ENCODE measurements at regions not wholly inside any gene's neighbourhood (a gene's known extent, or its start where the extent isn't known, plus 50 kb on each side); places are given as distances from the start of the nearest gene placed in this dataset.

GRCh38 chr6:22015216-22015615 lies 281.6 kb downstream of the PRL start:
- in situ Hi-C loops (cut with HindIII; ENCODE audit: low pct_ligation_motif_present, low pct_unique_long_range_greater_than_20kb, low sequenced_read_pairs) = no loop called here
- no peak for DNase-seq

DNA sequence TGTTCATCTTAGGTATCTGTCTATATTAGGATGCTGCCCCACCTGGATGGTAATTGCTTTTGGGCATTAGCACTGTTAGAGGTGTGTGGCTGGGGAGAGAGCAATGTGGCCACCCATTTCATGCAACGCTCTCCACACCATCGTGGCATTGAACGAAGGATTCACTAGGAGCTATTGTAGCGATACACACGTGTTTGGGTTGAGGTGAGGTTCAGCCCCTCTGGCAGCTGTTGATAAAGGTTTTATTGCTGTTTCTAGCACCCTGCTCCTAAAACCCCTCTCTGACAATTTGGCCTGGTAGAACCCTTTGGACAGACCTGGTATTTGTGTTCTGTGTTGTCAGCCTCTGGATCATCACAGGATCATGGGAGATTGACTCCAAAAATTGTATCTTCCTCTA lies 280.9 kb downstream of the PRL start:
- DNase-seq = no peak
- in situ Hi-C loops (cut with HindIII; ENCODE audit: low pct_ligation_motif_present, low pct_unique_long_range_greater_than_20kb, low sequenced_read_pairs) = no loop called here

GRCh38 chr6:22017272-22017671 lies 279.6 kb downstream of the PRL start:
- DNase-seq = no peak
- in situ Hi-C loops (cut with HindIII; ENCODE audit: low pct_ligation_motif_present, low pct_unique_long_range_greater_than_20kb, low sequenced_read_pairs) = no loop called here

GRCh38 chr6:22017766-22018165 lies 279.1 kb downstream of the PRL start:
- in situ Hi-C loops (cut with HindIII; ENCODE audit: low pct_ligation_motif_present, low pct_unique_long_range_greater_than_20kb, low sequenced_read_pairs) = no loop called here
- no peak for DNase-seq

DNA sequence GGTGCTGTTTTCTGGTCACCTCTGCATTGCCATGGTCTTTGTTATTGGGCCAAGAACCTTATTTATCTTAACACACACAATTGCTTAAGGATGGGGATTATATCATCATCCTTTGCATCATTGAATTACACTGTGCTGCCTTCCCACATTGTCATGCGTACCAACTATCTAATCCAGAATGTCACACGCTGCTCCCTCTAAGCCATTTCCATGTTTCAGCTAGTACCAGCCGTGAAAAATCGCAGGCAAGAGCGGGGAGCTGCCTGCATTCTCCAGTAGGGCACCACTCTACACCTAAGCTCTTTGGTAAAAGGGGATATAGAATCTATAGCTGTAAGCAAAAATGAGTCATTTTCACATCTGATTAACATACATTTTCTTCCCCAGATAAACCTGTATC lies 277.0 kb downstream of the PRL start:
- in situ Hi-C loops (cut with HindIII; ENCODE audit: low pct_ligation_motif_present, low pct_unique_long_range_greater_than_20kb, low sequenced_read_pairs) = no loop called here
- DNase-seq = no peak

DNA sequence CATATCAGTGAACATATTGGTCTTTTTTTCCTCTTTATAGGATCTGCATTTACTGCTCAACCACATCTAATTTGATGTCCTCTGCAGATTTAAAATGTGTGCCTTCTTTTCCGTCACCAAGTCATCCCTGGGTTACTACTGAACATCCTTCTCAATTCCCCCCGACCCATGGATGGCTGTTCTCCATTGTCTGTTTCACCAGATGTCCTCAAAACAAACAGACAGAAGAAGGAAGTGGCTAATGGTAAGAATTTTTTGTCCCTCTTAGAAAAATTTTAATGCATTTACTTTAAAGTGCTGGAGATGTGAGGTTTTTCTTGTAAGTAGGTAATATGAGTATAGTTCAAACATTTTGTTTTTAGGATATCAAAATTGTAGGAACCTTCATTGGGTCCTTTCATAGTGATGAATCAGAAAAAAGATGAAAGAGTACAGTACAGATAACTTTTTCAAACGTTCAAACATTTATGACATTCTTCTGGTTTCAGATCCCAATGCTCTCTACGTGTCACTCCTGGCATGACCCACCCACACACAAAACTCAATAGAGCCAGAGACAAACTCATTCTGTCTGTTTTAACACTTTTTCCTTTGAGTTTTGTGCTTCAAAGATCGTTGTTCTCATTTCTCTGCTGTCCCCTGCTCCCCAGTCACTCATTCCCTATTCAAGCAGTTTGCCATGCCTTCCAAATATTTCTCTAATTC lies 276.4 kb downstream of the PRL start:
- in situ Hi-C loops (cut with HindIII; ENCODE audit: low pct_ligation_motif_present, low pct_unique_long_range_greater_than_20kb, low sequenced_read_pairs) = no loop called here

GRCh38 chr6:22021966-22022365 lies 274.9 kb downstream of the PRL start:
- in situ Hi-C loops (cut with HindIII; ENCODE audit: low pct_ligation_motif_present, low pct_unique_long_range_greater_than_20kb, low sequenced_read_pairs) = no loop called here
- DNase-seq = no peak

More for the DNA sequence above, 276.4 kb downstream of the PRL start:
- DNase-seq = no peak

GRCh38 chr6:22023937-22024336 lies 272.9 kb downstream of the PRL start:
- DNase-seq = no peak
- in situ Hi-C loops (cut with HindIII; ENCODE audit: low pct_ligation_motif_present, low pct_unique_long_range_greater_than_20kb, low sequenced_read_pairs) = no loop called here

DNA sequence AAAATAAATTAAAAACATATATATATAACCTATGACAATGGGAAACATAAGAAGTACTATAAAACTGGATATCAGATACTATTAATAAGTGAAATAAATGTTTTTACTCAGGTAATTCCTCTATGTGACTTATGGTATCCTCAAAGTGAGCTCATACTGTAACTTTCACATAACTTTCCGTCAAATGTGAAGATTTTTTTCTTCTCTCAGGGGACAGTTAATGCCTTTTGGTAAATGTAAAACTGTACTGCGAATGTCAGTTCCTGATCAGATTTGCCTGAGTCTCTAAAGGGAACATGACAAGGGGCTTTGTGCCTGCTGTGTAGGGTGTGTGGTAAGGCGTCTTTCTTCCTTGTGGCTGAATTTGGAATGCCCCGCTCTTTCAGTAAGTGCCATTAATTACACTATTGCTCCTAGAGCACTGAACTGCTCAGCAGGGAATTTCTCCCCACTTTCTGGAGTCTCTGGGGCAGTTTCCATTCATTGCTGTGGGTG lies 271.8 kb downstream of the PRL start:
- in situ Hi-C loops (cut with HindIII; ENCODE audit: low pct_ligation_motif_present, low pct_unique_long_range_greater_than_20kb, low sequenced_read_pairs) = no loop called here

DNA sequence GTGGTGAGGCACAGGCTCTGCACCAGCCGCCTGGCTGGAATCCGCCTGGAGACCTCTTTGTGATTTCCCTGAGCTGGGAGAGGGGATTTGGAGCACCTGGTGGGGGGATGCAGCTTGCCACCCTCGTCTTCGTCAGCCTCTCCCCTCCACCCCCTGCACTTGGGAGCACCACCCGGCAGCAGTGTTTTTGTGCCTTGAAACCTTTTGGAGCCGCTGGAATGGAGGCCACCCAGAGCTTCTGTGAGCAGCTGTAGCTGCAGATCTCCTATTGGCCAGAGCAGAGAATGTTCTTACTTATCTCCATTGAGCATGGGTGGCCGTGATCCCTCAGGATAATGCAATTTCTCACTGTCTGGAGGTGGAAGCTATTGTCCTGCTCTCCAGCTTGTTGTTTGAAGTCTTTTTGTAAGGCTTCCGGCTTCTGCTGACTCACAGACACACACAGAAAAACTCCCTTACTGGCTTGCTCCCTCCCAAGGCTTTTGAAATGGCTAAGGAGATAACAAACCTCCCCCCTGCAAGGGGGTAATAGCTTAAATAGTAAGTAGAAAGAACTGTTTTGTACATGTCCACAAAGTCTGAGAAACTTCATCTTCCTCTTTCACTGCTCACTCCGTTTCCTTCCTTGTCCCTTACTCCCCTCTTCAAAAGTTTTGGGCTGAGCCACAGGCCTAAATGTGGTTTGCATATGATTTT lies 271.2 kb downstream of the PRL start:
- in situ Hi-C loops (cut with HindIII; ENCODE audit: low pct_ligation_motif_present, low pct_unique_long_range_greater_than_20kb, low sequenced_read_pairs) = no loop called here
- no peak for DNase-seq

More for the DNA sequence above, 271.8 kb downstream of the PRL start:
- no peak for DNase-seq

- DNase-seq = no peak
- in situ Hi-C loops (cut with HindIII; ENCODE audit: low pct_ligation_motif_present, low pct_unique_long_range_greater_than_20kb, low sequenced_read_pairs) = no loop called here
Measured at GRCh38 chr6:22026164-22026678, 270.6 kb downstream of the PRL start.

DNA sequence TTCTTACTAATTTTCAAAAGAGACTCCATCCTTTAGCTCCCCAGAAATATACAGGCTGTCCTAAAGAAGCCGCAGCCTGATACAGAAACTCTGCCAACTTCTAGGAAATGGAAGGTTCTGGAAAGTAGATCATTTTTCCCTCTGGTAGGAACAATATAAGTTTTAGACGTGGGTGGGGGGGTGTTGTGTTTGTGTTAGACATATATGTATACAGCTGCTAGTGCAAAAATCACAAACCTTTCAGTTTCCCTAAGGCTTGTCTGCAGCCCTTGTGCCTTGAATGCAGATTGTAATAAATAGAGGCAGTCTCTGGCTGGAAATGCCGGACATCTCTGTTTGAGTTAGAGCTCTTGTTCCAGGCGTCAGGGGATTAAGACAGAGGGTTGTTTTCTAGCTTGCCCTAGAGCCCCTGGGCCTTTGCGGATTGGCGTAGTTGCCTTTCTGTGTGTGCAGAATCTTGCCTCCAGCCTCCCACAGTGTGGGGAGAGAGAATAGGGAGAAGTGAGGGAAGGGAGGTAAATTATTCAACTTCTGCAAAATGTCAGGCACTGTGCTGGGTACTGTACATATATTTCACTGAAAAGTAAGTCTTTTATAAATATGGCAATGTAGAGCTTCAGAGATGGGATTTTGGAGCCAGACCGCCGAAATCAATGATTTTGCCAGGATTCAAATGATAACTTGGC lies 269.7 kb downstream of the PRL start:
- no peak for DNase-seq
- in situ Hi-C loops (cut with HindIII; ENCODE audit: low pct_ligation_motif_present, low pct_unique_long_range_greater_than_20kb, low sequenced_read_pairs) = no loop called here

GRCh38 chr6:22028403-22029090 lies 268.3 kb downstream of the PRL start:
- DNase-seq = no peak
- in situ Hi-C loops (cut with HindIII; ENCODE audit: low pct_ligation_motif_present, low pct_unique_long_range_greater_than_20kb, low sequenced_read_pairs) = no loop called here

- in situ Hi-C loops (cut with HindIII; ENCODE audit: low pct_ligation_motif_present, low pct_unique_long_range_greater_than_20kb, low sequenced_read_pairs) = no loop called here
- no peak for DNase-seq
Measured at GRCh38 chr6:22029171-22029570, 267.7 kb downstream of the PRL start.

DNA sequence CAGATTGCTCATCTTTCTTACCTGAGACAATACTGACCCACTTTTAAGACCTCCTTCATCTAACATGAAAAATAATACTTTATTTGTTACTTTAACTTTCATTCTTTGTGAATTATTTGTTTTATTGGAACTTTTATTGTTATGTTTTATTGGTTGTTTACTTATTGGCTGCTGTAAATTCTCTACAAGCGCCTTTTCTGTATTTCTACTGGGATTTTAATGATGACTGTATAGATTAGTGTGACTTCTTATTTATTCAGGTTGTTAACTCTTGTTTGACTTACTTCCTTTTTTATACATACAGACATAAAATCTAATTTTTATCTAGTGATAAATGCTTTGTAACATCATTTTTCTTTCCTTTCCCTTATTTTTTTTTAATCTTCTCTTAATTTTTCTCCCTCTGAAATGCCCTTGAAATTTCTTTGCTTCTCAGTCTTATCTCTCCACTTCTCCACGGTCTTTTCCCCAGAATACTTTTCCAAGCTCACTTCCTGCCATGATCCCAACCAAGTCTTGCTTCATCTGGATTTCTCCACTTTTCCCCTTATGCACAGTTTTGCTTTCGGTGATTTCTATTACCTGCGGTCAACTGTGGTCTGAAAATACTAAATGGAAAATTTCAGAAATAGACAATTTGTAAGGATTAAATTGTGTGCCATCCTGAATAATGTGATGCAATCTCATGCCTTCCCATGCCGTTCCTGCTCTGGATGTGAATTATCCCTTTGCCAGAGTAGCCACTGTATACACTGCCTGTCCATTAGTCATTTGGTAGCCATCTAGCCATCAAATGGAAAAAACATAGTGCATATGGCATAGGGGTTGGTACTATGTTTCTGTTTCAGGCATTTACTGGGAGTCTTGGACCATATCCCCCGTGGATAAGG lies 265.9 kb downstream of the PRL start:
- in situ Hi-C loops (cut with HindIII; ENCODE audit: low pct_ligation_motif_present, low pct_unique_long_range_greater_than_20kb, low sequenced_read_pairs) = no loop called here
- no peak for DNase-seq

GRCh38 chr6:22035690-22036089 lies 261.1 kb downstream of the PRL start:
- in situ Hi-C loops (cut with HindIII; ENCODE audit: low pct_ligation_motif_present, low pct_unique_long_range_greater_than_20kb, low sequenced_read_pairs) = no loop called here

DNA sequence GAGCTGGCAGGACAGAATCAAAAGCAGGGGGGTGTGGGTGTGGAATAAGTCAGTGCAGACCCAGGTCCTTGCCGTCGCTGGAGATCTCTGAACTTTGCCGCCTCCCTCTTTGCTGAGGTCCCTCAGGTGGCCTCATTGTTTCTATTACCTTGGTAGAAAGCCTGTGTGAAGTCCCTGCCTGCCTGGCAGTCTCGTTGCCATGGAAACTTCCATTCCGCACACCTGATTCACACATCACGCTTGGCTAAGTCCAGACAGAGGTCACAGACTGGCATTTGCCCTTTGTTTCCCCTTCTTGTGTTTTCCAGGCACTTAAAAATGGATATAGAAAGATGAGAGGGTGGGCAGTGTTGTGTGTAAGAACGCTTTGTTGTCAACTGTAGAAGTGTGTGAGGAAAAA lies 260.6 kb downstream of the PRL start:
- DNase-seq = peak; percentile 89
- in situ Hi-C loops (cut with HindIII; ENCODE audit: low pct_ligation_motif_present, low pct_unique_long_range_greater_than_20kb, low sequenced_read_pairs) = no loop called here

More at GRCh38 chr6:22035690-22036089, 261.1 kb downstream of the PRL start:
- DNase-seq = no peak

DNA sequence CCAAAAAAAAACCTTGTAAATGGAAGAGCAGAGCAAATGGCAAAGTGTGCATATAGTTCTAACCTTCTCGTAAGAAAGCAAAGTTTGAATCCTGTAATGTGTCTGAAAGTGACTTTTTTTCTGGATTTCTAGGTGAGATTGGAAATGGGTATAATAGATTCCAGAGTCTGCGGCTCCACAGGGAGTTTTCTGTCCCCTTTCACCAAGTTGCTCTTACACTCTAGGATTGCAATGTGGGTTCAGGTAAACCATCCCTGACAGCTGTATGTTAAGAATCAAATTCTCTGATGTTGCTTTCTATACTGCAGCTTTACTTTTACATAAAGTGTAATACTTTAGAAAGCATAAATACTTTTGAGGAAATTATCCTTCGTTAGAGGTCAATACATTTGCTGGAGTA lies 260.1 kb downstream of the PRL start:
- peak; percentile 7 for DNase-seq
- in situ Hi-C loops (cut with HindIII; ENCODE audit: low pct_ligation_motif_present, low pct_unique_long_range_greater_than_20kb, low sequenced_read_pairs) = no loop called here
